ENCODE measurements at regions not wholly inside any gene's neighbourhood (a gene's known extent, or its start where the extent isn't known, plus 50 kb on each side); places are given as distances from the start of the nearest gene placed in this dataset.
"Not testable (repeated sequence)": the region's sequence is repeated elsewhere in the genome, so short reads cannot be mapped to it uniquely, and the experiment has no call there.

- no peak overlapping the region for H3K27ac ChIP-seq
- TF ChIP-seq ZFX (IDR thresholded peaks at IDR 0.05) (no peak), CTCF (conservative IDR thresholded peaks at IDR 0.05) (no peak)
These were observed 629.6 kb downstream of the SLC16A7 start for GRCh38 chr12:60225216-60226000.

GRCh38 chr12:60227916-60228315 is 632.1 kb downstream of the SLC16A7 start:
- no peak for TF ChIP-seq CTCF (conservative IDR thresholded peaks at IDR 0.05)
- no peak for TF ChIP-seq ZFX (IDR thresholded peaks at IDR 0.05)
- H3K27ac ChIP-seq, result no peak overlapping the region

DNA sequence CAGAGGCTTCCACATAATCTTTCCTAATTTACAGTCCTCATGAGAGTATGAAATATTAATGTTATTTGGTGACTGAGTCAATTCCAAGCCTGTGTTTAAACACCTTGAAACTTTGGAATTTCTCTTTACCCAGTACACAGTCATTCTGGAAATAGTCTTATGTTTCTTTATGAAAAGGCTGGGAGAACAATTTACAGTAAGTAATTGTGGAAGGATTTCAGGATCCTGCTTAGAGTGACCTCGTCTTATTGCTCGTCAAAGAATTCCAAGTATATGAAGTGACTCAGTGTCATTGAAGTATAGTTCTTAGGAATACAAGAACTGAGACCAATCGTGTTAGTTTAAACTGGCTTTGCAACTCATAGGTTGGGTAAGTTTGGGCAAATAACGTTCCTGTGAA is 634.2 kb downstream of the SLC16A7 start:
- no peak overlapping the region for H3K27ac ChIP-seq
- no peak for TF ChIP-seq ZFX (IDR thresholded peaks at IDR 0.05)
- TF ChIP-seq CTCF (conservative IDR thresholded peaks at IDR 0.05), result no peak

GRCh38 chr12:60231303-60231702 is 635.5 kb downstream of the SLC16A7 start:
- no peak for TF ChIP-seq ZFX (IDR thresholded peaks at IDR 0.05)
- no peak for TF ChIP-seq CTCF (conservative IDR thresholded peaks at IDR 0.05)
- H3K27ac ChIP-seq, result no peak overlapping the region

- TF ChIP-seq ZFX (IDR thresholded peaks at IDR 0.05) (no peak), CTCF (conservative IDR thresholded peaks at IDR 0.05) (no peak)
- H3K27ac ChIP-seq, result no peak overlapping the region
These were observed 636.4 kb downstream of the SLC16A7 start for GRCh38 chr12:60231976-60232907.

- H3K27ac ChIP-seq, result not testable (repeated sequence)
These were observed 638.9 kb downstream of the SLC16A7 start for GRCh38 chr12:60234611-60235195.

- no peak for TF ChIP-seq ZFX (IDR thresholded peaks at IDR 0.05)
- no peak for TF ChIP-seq CTCF (conservative IDR thresholded peaks at IDR 0.05)
- H3K27ac ChIP-seq, result no peak overlapping the region
These were observed 639.4 kb downstream of the SLC16A7 start for GRCh38 chr12:60235261-60235660.

DNA sequence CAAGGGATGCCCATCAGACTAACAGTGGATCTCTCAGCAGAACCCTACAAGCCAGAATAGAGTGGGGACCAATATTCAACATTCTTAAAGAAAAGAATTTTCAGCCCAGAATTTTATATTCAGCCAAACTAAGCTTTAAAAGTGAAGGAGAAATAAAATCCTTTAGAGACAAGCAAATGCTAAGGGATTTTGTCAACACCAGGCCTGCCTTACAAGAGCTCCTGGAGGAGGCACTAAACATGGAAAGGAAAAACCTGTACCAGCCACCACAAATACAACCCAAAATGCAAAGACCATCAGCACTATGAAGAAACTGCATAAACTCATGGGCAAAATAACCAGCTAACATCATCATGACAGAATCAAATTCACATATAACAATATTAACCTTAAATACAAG is 640.6 kb downstream of the SLC16A7 start:
- not testable (repeated sequence) for H3K27ac ChIP-seq
